Fibroblast of lung (primary cell): ENCODE measurements at regions not wholly inside any gene's neighbourhood (a gene's known extent, or its start where the extent isn't known, plus 50 kb on each side); places are given as distances from the start of the nearest gene placed in this dataset.

Experiments used
- DNase-seq, 2 donors: peaks; one replicate each; pipeline versions ENCODE4 v3.0.0 to v3.0.0-alpha.2; 2010; ENCODE audit warnings: low read depth in 2 of 2
- H2AFZ ChIP-seq: 2 replicates; pipeline ENCODE4 v1.5.1; 2012; ENCODE audit warnings: low read length, control low read depth, inconsistent platforms
- H3K27ac ChIP-seq: 2 replicates; pipeline ENCODE4 v1.5.1; 2011; ENCODE audit warnings: low read length, control low read depth; ENCODE audit not compliant: insufficient read depth
- H3K27me3 ChIP-seq: 2 replicates; pipeline ENCODE4 v1.5.1; 2011; ENCODE audit warnings: mild to moderate bottlenecking, low read length; ENCODE audit not compliant: control insufficient read depth, insufficient read depth
- H3K36me3 ChIP-seq: 2 replicates; pipeline ENCODE4 v1.5.1; 2011; ENCODE audit warnings: low read length; ENCODE audit not compliant: control insufficient read depth, insufficient read depth
- H3K4me1 ChIP-seq: 2 replicates; pipeline ENCODE4 v1.5.1; 2011; ENCODE audit warnings: low read length; ENCODE audit not compliant: control insufficient read depth, insufficient read depth; ENCODE audit errors: extremely low read depth
- H3K4me2 ChIP-seq: 2 replicates; pipeline ENCODE4 v1.5.1; 2011; ENCODE audit warnings: low read length, control low read depth; ENCODE audit not compliant: insufficient read depth; ENCODE audit errors: extremely low read depth
- H3K4me3 ChIP-seq, 4 experiments: fragments of 200-600 bp in 1 of 4; sonication (generic) in 1 of 4; replicated peaks in 1 of 4; 2 replicates each; pipeline ENCODE4 v1.5.1; 2011 to 2016; ENCODE audit warnings: low read length in 4 of 4, low read depth in 3 of 4, mild to moderate bottlenecking in 3 of 4, control low read depth in 2 of 4, inconsistent platforms in 1 of 4, mixed read lengths in 1 of 4; ENCODE audit not compliant: insufficient read depth in 1 of 4; ENCODE audit errors: control extremely low read depth in 1 of 4
- H3K79me2 ChIP-seq: 2 replicates; pipeline ENCODE4 v1.5.1; 2012; ENCODE audit warnings: mild to moderate bottlenecking, low read length, inconsistent platforms; ENCODE audit not compliant: control insufficient read depth, insufficient read depth
- H3K9ac ChIP-seq: 2 replicates; pipeline ENCODE4 v1.5.1; 2011; ENCODE audit warnings: mild to moderate bottlenecking, low read length, control low read depth; ENCODE audit not compliant: insufficient read depth
- H3K9me3 ChIP-seq: 2 replicates; pipeline ENCODE4 v1.5.1; 2012; ENCODE audit warnings: low read depth, low read length; ENCODE audit not compliant: control insufficient read depth, insufficient read depth
- H4K20me1 ChIP-seq: 2 replicates; pipeline ENCODE4 v1.5.1; 2011; ENCODE audit warnings: low read length; ENCODE audit not compliant: control insufficient read depth, insufficient read depth; ENCODE audit errors: extremely low read depth
- EZH2 ChIP-seq: IDR thresholded peaks from 2 replicates; pipeline ENCODE4 v1.5.1; 2012; ENCODE audit warnings: low read length, control low read depth, mild to moderate bottlenecking; ENCODE audit errors: missing control alignments
- TF ChIP-seq, protein P1 (sequence below), 2 donors: IDR thresholded peaks in 1 of 2; conservative IDR thresholded peaks in 1 of 2; 1 replicate in 1 of 2; 2 replicates in 1 of 2; pipeline ENCODE4 v1.5.1; 2011 to 2012; ENCODE audit warnings: low read length in 2 of 2, control low read depth in 1 of 2, inconsistent platforms in 1 of 2, low read depth in 1 of 2, mild to moderate bottlenecking in 1 of 2

- TF ChIP-seq EZH2: no peak
- TF ChIP-seq, protein P1, sequence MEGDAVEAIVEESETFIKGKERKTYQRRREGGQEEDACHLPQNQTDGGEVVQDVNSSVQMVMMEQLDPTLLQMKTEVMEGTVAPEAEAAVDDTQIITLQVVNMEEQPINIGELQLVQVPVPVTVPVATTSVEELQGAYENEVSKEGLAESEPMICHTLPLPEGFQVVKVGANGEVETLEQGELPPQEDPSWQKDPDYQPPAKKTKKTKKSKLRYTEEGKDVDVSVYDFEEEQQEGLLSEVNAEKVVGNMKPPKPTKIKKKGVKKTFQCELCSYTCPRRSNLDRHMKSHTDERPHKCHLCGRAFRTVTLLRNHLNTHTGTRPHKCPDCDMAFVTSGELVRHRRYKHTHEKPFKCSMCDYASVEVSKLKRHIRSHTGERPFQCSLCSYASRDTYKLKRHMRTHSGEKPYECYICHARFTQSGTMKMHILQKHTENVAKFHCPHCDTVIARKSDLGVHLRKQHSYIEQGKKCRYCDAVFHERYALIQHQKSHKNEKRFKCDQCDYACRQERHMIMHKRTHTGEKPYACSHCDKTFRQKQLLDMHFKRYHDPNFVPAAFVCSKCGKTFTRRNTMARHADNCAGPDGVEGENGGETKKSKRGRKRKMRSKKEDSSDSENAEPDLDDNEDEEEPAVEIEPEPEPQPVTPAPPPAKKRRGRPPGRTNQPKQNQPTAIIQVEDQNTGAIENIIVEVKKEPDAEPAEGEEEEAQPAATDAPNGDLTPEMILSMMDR (conservative IDR thresholded peaks at IDR 0.05 in 1 of 2, IDR thresholded peaks at IDR 0.05 in 1 of 2; ENCODE audit: low read depth in 1 of 2, low read length in 2 of 2): no peak
- no peak overlapping the region for H3K27ac ChIP-seq
- no peak overlapping the region for H2AFZ ChIP-seq
- no peaks in the 10 kb centered on the region for H3K36me3 ChIP-seq
- no peak overlapping the region for H3K9ac ChIP-seq
- no peaks in the 10 kb centered on the region for H3K4me1 ChIP-seq
- no peak for DNase-seq
- H3K4me2 ChIP-seq: no peak overlapping the region
- H3K27me3 ChIP-seq: no peaks in the 10 kb centered on the region
- H3K9me3 ChIP-seq: no peaks in the 10 kb centered on the region
- no peaks in the 10 kb centered on the region for H3K79me2 ChIP-seq
- no peak overlapping the region for H3K4me3 ChIP-seq
- no peaks in the 10 kb centered on the region for H4K20me1 ChIP-seq
These were observed 317.9 kb upstream of the KLF6 start for GRCh38 chr10:4102802-4103344.

DNA sequence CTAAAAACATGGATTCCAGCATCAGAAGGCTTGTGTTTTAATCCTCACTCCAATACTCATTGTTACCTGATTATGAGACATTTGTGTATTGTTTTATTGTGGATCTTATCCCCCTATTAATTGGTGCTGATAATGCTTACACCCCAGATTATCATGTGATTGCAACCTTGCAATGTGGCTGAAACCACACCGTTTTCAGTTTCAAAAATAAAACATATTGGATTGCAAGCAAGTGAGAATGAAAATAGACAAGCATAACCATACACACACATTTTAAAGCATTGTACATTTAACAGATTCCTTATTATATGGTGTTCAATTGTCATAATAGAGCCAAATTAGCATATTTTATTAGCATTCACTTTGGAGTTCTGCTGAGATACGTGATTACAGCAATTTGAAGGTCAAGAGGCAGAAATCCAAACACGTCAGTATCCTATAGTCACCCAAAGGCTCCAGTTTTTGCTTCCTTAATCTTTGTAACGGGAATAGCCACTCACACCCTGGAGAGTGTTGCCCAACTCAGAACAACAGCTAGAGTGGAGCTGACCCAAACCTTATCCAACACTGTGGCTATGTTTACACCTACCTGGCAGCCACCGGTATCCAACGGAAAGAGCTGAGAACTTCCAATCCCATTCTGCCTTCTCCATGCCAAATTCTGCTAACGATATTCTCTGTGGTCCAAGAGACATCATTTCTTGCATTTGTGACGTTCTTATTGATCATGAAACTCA is 317.1 kb upstream of the KLF6 start:
- no peaks in the 10 kb centered on the region for H3K36me3 ChIP-seq
- no peaks in the 10 kb centered on the region for H3K79me2 ChIP-seq
- no peak overlapping the region for H3K9ac ChIP-seq
- H3K9me3 ChIP-seq: no peaks in the 10 kb centered on the region
- no peak overlapping the region for H2AFZ ChIP-seq
- no peaks in the 10 kb centered on the region for H3K4me1 ChIP-seq
- H3K4me2 ChIP-seq: no peak overlapping the region
- no peaks in the 10 kb centered on the region for H4K20me1 ChIP-seq
- H3K27me3 ChIP-seq: no peaks in the 10 kb centered on the region
- DNase-seq: no peak
- H3K4me3 ChIP-seq: no peak overlapping the region
- TF ChIP-seq, protein P1 (conservative IDR thresholded peaks at IDR 0.05 in 1 of 2, IDR thresholded peaks at IDR 0.05 in 1 of 2; ENCODE audit: low read depth in 1 of 2, low read length in 2 of 2): no peak
- TF ChIP-seq EZH2: no peak
- H3K27ac ChIP-seq: no peak overlapping the region

DNA sequence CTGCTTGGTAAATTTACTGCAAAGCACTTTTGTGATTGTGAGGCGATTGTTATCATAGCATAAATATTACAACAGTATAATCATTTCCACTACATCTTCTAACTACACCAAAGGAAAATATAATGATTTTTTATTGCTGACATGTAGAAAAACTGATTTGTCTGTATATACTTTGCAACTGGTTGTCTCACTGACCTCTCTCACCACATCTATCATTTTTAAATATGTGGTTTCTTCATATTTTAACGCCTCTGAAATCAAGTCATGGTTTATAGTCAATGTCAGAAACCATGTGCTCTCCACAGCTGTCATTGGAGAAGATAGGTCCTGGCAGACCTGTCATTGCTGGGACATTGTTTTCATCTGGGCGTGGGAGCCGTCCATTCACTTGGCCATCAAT is 315.4 kb upstream of the KLF6 start:
- Histone ChIP-seq H3K9ac (no peak overlapping the region), H3K4me3 (no peak overlapping the region), H3K9me3 (no peaks in the 10 kb centered on the region), H3K27ac (no peak overlapping the region), H3K27me3 (no peaks in the 10 kb centered on the region), H3K79me2 (no peaks in the 10 kb centered on the region), H4K20me1 (no peaks in the 10 kb centered on the region), H3K4me2 (no peak overlapping the region), H3K4me1 (no peaks in the 10 kb centered on the region), H3K36me3 (no peaks in the 10 kb centered on the region), H2AFZ (no peak overlapping the region)
- no peak for DNase-seq
- TF ChIP-seq EZH2: no peak
- TF ChIP-seq, protein P1 (conservative IDR thresholded peaks at IDR 0.05 in 1 of 2, IDR thresholded peaks at IDR 0.05 in 1 of 2; ENCODE audit: low read depth in 1 of 2, low read length in 2 of 2): no peak
